Activated naive CD4-positive, alpha-beta T cell treated with anti-CD3 and anti-CD28 coated beads, Interleukin-2, amount 50 U/mL, for 72 hours (primary cell): ENCODE measurements at regions not wholly inside any gene's neighbourhood (a gene's known extent, or its start where the extent isn't known, plus 50 kb on each side); places are given as distances from the start of the nearest gene placed in this dataset.

Source experiments
- ATAC-seq, 2 donors: fragments of 150-1000 bp; cut with Tn5 transposase; 2 replicates each; pipeline ENCODE4 v1.10.0; 2021; ENCODE audit warnings: mild to moderate bottlenecking in 2 of 2, moderate library complexity in 2 of 2
- DNase-seq, 2 donors: peaks; one replicate each; pipeline ENCODE4 v3.0.0; 2021 to 2022; ENCODE audit warnings: low spot score in 2 of 2
- H3K27ac Mint-ChIP-seq, 2 donors: one replicate each; pipeline ENCODE4 v1.8.0; 2022; ENCODE audit warnings: mild to moderate bottlenecking in 2 of 2, mixed read lengths in 2 of 2
- H3K36me3 Mint-ChIP-seq, 2 donors: one replicate each; pipeline ENCODE4 v1.8.0; 2022; ENCODE audit warnings: mixed read lengths in 2 of 2
- H3K9me3 Mint-ChIP-seq, 2 donors: one replicate each; pipeline ENCODE4 v1.8.0; 2022; ENCODE audit warnings: mixed read lengths in 2 of 2

- Mint-ChIP-seq H3K27ac (no peak overlapping the region), H3K9me3 (no peaks in the 10 kb centered on the region), H3K36me3 (peaks cover 0 to 5% of the 10 kb centered on the region in 2 donors)
- DNase-seq (no peak), ATAC-seq (no peak)
Observed at GRCh38 chr10:131728286-131729228, 172.3 kb upstream of the PPP2R2D start.

GRCh38 chr10:131729361-131729760 is 171.4 kb upstream of the PPP2R2D start:
- DNase-seq (no peak), ATAC-seq (no peak)
- Mint-ChIP-seq H3K36me3 (peaks cover 0 to 5% of the 10 kb centered on the region in 2 donors), H3K9me3 (no peaks in the 10 kb centered on the region), H3K27ac (no peak overlapping the region)

DNA sequence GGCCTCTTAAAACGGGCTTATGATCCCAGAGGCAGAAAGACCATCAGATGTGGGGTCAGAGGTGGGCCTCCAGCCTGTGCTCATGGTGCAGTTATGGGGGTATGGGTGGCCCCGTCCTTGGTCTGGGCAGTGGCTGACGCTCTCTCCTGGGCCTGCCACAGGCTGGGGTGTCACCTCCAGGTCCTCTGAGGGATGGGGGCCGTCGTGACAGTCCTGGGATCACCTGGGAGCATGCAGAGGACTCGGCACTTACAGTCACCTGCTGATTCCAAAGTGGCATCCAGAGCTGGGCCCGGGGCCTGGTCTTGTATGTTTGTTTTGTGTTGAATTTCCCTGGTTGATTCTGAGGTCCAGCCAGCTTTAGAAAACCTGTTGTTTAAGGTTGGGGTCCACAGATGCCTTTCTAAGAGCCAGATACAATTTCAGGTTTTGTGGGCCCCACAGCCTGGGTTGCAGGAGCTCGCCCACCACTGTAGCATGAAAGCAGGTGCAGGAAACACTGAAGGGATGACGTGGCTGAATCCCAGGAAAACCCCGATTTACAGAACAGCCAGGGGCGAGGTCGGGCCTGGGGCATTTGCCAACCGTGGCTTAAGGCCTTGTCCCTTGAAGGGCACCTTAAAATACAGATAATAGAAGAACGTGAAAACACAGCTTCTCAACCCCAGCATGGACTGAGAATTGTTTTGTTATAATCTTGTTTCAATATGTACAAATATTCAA is 170.7 kb upstream of the PPP2R2D start:
- ATAC-seq = no peak
- Mint-ChIP-seq H3K27ac (no peak overlapping the region), H3K9me3 (no peaks in the 10 kb centered on the region), H3K36me3 (peaks cover 0 to 5% of the 10 kb centered on the region in 2 donors)
- DNase-seq = no peak

GRCh38 chr10:131730771-131731497 is 169.9 kb upstream of the PPP2R2D start:
- Mint-ChIP-seq H3K36me3 (peaks cover 0 to 5% of the 10 kb centered on the region in 2 donors), H3K27ac (no peak overlapping the region), H3K9me3 (no peaks in the 10 kb centered on the region)
- DNase-seq (no peak), ATAC-seq (no peak)

GRCh38 chr10:131731780-131732630 is 168.8 kb upstream of the PPP2R2D start:
- Mint-ChIP-seq H3K36me3 (peaks cover 0 to 5% of the 10 kb centered on the region in 2 donors), H3K9me3 (no peaks in the 10 kb centered on the region), H3K27ac (no peak overlapping the region)
- no peak for ATAC-seq
- DNase-seq = no peak

- no peak for ATAC-seq
- Mint-ChIP-seq H3K27ac (no peak overlapping the region), H3K36me3 (peaks cover 0 to 5% of the 10 kb centered on the region in 2 donors), H3K9me3 (no peaks in the 10 kb centered on the region)
- no peak for DNase-seq
Observed at GRCh38 chr10:131732631-131733127, 168.1 kb upstream of the PPP2R2D start.

DNA sequence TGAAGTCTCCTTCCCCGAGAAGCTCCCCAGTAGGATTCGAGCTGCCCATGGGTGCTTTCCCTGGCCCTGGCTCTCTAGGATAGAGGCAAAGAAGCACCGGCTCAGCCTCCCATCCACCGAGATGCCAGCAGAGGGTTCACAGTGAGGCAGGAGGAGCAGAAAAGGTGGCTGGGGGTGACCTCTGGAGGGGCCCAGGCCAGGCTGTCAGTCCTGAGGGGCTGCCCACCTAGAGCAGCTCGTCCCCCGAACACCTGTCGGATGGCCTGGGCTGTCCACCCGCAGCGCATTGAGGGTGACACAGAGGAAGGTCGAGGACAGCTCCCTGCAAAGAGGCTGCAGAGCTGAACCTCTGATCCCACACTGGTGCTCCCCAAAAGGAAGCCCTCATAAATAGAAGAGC is 167.2 kb upstream of the PPP2R2D start:
- Mint-ChIP-seq H3K27ac (no peak overlapping the region), H3K9me3 (no peaks in the 10 kb centered on the region), H3K36me3 (peaks cover 0 to 5% of the 10 kb centered on the region in 2 donors)
- no peak for ATAC-seq
- DNase-seq = no peak

GRCh38 chr10:131735577-131735976 is 165.2 kb upstream of the PPP2R2D start:
- Mint-ChIP-seq H3K27ac (no peak overlapping the region), H3K9me3 (peaks cover 7 to 12% of the 10 kb centered on the region in 2 donors), H3K36me3 (peaks cover 5 to 9% of the 10 kb centered on the region in 2 donors)
- DNase-seq (no peak), ATAC-seq (no peak)

DNA sequence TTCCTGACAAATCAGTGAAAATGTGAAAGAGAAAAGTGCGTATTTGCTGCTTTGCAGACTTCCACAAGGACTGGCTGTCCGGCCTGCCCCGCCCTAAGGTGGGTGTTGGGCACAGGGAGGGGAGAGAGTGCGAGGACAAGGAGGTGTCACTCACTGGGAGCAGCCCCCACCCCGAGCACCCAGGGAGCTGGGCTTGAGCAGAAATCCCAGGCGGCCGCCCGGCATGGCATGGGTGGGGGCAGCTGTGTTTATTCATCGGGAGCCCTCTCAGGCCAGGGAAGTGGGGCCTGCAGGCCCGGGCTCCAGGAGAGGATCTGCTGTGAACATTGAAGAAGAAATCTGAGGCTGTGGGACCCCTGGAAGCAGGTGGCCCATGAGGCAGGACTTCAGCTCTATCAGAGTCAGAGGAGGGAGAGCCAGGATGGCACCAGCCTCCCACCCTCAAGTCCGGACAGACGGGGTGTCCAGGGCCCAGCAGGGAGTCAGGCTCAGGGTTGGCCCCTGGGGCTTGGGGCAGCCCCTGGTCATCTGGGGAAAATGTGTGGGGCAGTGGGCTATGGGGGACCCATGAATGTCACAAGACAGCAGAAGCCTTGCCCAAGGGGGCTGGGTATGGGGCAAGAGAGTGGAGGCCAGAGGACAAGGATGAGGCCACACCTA is 164.4 kb upstream of the PPP2R2D start:
- ATAC-seq = no peak
- peaks cover 5 to 9% of the 10 kb centered on the region in 2 donors for H3K36me3 Mint-ChIP-seq
- DNase-seq = no peak
- no peak overlapping the region for H3K27ac Mint-ChIP-seq
- peaks cover 7 to 12% of the 10 kb centered on the region in 2 donors for H3K9me3 Mint-ChIP-seq

GRCh38 chr10:131737543-131738395 is 163.0 kb upstream of the PPP2R2D start:
- Mint-ChIP-seq H3K9me3 (peaks cover 7 to 12% of the 10 kb centered on the region in 2 donors), H3K27ac (no peak overlapping the region), H3K36me3 (peaks cover 0 to 9% of the 10 kb centered on the region in 2 donors)
- no peak for DNase-seq
- ATAC-seq = no peak

- H3K27ac Mint-ChIP-seq = no peak overlapping the region
- H3K9me3 Mint-ChIP-seq = peaks cover 7 to 12% of the 10 kb centered on the region in 2 donors
- no peak for ATAC-seq
- H3K36me3 Mint-ChIP-seq = peaks cover 0 to 9% of the 10 kb centered on the region in 2 donors
- DNase-seq = no peak
Observed at GRCh38 chr10:131738396-131738735, 162.4 kb upstream of the PPP2R2D start.

DNA sequence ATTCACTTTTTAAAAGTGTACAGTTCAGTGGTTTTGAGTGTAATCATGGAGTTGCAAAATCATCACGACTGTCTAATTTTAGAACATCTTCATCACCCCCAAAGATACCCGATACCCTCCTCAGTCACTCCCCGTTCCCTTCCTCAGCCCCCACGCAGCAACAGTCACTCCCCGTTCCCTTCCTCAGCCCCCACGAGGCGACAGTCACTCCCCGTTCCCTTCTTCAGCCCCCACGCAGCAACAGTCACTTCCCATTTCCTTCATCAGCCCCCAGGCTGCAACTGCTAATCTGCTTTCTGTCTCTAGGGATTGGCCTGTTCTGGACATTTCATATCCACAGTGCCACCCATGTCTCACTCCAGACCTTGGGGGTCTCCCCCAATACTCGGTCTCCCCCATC is 161.6 kb upstream of the PPP2R2D start:
- Mint-ChIP-seq H3K9me3 (peaks cover 7 to 12% of the 10 kb centered on the region in 2 donors), H3K27ac (no peak overlapping the region), H3K36me3 (peaks cover 0 to 9% of the 10 kb centered on the region in 2 donors)
- no peak for ATAC-seq
- no peak for DNase-seq

- Mint-ChIP-seq H3K9me3 (peaks cover 7 to 12% of the 10 kb centered on the region in 2 donors), H3K27ac (no peak overlapping the region), H3K36me3 (peaks cover 0 to 9% of the 10 kb centered on the region in 2 donors)
- ATAC-seq = no peak
- no peak for DNase-seq
Observed at GRCh38 chr10:131742500-131742951, 158.3 kb upstream of the PPP2R2D start.

DNA sequence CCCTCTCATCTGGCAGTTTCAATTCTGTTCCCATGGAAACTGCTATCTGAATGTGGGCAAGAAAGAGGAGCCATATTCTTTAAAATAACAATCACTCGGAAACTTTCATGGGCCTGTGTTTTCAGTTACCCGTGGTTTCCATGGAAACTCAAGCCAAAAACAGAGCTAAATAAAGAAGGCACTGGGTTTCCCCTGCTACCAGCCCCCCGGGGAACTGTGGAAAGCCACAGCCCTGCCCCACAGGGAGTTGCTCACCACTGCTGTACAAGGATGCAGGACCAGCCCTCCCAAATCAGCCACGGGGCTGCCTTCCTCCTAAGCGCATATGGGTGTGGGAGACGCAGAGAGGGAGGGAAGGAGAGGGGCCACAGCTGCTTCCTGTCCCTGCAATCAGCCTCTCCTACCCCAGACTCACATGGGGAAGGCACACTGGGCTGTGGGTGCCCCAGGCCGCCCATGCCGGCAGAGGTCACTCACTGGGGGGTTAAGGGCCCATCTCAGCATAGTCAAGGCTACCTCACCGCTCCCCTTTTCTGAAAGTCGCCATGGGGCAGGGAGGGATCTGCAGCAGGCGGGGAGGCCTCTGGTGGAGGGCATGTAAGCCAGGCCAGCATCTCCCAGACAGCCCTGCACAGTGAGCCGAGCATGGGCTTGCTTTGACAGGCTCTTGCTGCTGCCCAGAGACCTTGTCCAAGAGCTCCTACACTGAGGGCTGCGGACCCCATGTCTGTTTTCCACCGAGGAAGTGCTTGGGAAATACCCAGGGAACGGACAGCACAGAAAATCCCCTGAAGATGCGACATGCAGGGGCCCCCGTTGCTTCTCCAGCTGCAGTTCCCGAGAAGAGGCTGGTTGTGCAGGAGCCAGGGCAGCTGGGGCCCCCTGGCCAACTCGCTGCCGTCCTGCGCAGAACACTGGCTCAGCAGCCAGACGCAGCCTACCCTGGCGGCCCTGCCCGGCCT is 157.3 kb upstream of the PPP2R2D start:
- DNase-seq (no peak), ATAC-seq (peak; percentile 20 to 79)
- H3K27ac Mint-ChIP-seq = no peak overlapping the region
- peaks cover 7 to 12% of the 10 kb centered on the region in 2 donors for H3K9me3 Mint-ChIP-seq
- peaks cover 0 to 9% of the 10 kb centered on the region in 2 donors for H3K36me3 Mint-ChIP-seq
